HL-60 (cell line): ENCODE measurements at regions not wholly inside any gene's neighbourhood (a gene's known extent, or its start where the extent isn't known, plus 50 kb on each side); places are given as distances from the start of the nearest gene placed in this dataset.

Experiments used
- CTCF ChIP-seq: IDR thresholded peaks from one replicate; pipeline ENCODE4 v1.5.1; 2011; ENCODE audit warnings: low read length, control low read depth, inconsistent platforms; ENCODE audit not compliant: insufficient read depth
- POLR2AphosphoS5 ChIP-seq: IDR thresholded peaks from 2 replicates; pipeline ENCODE4 v1.6.1; 2012; ENCODE audit warnings: low read depth

GRCh38 chr20:17797579-17797978, 97.8 kb downstream of the BANF2 start:
- TF ChIP-seq CTCF (no peak), POLR2AphosphoS5 (no peak)
